Ishikawa (cell line): ENCODE measurements at regions not wholly inside any gene's neighbourhood (a gene's known extent, or its start where the extent isn't known, plus 50 kb on each side); places are given as distances from the start of the nearest gene placed in this dataset.

Experiments
- CEBPB ChIP-seq: IDR thresholded peaks from 2 replicates; pipeline ENCODE4 v1.6.1; 2012
- CREB1 ChIP-seq: IDR thresholded peaks from 2 replicates; pipeline ENCODE4 v1.6.1; 2012; ENCODE audit warnings: low read depth
- EGR1 ChIP-seq: IDR thresholded peaks from 2 replicates; pipeline ENCODE4 v1.6.1; 2012
- EP300 ChIP-seq: IDR thresholded peaks from 2 replicates; pipeline ENCODE4 v1.6.1; 2012; ENCODE audit warnings: borderline replicate concordance
- FOXM1 ChIP-seq: IDR thresholded peaks from 2 replicates; pipeline ENCODE4 v1.6.1; 2012; ENCODE audit warnings: low read depth, borderline replicate concordance
- MAX ChIP-seq: IDR thresholded peaks from 2 replicates; pipeline ENCODE4 v1.6.1; 2012
- NFIC ChIP-seq: IDR thresholded peaks from 2 replicates; pipeline ENCODE4 v1.6.1; 2012
- RAD21 ChIP-seq: IDR thresholded peaks from 2 replicates; pipeline ENCODE4 v1.6.1; 2012; ENCODE audit warnings: low read depth
- TAF1 ChIP-seq: IDR thresholded peaks from 2 replicates; pipeline ENCODE4 v1.6.1; 2012; ENCODE audit warnings: low read depth, mild to moderate bottlenecking
- TCF12 ChIP-seq: IDR thresholded peaks from 2 replicates; pipeline ENCODE4 v1.6.1; 2012; ENCODE audit warnings: low read depth
- TEAD4 ChIP-seq: IDR thresholded peaks from 2 replicates; pipeline ENCODE4 v1.6.1; 2012
- YY1 ChIP-seq: IDR thresholded peaks from 2 replicates; pipeline ENCODE4 v1.6.1; 2012; ENCODE audit warnings: low read depth
- ZBTB7A ChIP-seq: IDR thresholded peaks from 2 replicates; pipeline ENCODE4 v1.6.1; 2012; ENCODE audit warnings: low read depth
- TF ChIP-seq, protein P1 (sequence below): IDR thresholded peaks from 2 replicates; pipeline ENCODE4 v1.6.1; 2012
- TF ChIP-seq, protein P2 (sequence below): IDR thresholded peaks from 2 replicates; pipeline ENCODE4 v1.6.1; 2012; ENCODE audit warnings: low read depth, mild to moderate bottlenecking

- TF ChIP-seq, protein P1, sequence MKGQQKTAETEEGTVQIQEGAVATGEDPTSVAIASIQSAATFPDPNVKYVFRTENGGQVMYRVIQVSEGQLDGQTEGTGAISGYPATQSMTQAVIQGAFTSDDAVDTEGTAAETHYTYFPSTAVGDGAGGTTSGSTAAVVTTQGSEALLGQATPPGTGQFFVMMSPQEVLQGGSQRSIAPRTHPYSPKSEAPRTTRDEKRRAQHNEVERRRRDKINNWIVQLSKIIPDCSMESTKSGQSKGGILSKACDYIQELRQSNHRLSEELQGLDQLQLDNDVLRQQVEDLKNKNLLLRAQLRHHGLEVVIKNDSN: no peak
- no peak for TF ChIP-seq MAX
- no peak for TF ChIP-seq RAD21
- TF ChIP-seq YY1: no peak
- TF ChIP-seq EP300: no peak
- TF ChIP-seq, protein P2, sequence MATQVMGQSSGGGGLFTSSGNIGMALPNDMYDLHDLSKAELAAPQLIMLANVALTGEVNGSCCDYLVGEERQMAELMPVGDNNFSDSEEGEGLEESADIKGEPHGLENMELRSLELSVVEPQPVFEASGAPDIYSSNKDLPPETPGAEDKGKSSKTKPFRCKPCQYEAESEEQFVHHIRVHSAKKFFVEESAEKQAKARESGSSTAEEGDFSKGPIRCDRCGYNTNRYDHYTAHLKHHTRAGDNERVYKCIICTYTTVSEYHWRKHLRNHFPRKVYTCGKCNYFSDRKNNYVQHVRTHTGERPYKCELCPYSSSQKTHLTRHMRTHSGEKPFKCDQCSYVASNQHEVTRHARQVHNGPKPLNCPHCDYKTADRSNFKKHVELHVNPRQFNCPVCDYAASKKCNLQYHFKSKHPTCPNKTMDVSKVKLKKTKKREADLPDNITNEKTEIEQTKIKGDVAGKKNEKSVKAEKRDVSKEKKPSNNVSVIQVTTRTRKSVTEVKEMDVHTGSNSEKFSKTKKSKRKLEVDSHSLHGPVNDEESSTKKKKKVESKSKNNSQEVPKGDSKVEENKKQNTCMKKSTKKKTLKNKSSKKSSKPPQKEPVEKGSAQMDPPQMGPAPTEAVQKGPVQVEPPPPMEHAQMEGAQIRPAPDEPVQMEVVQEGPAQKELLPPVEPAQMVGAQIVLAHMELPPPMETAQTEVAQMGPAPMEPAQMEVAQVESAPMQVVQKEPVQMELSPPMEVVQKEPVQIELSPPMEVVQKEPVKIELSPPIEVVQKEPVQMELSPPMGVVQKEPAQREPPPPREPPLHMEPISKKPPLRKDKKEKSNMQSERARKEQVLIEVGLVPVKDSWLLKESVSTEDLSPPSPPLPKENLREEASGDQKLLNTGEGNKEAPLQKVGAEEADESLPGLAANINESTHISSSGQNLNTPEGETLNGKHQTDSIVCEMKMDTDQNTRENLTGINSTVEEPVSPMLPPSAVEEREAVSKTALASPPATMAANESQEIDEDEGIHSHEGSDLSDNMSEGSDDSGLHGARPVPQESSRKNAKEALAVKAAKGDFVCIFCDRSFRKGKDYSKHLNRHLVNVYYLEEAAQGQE: no peak
- TF ChIP-seq EGR1: no peak
- no peak for TF ChIP-seq CREB1
- TF ChIP-seq TAF1: no peak
- no peak for TF ChIP-seq ZBTB7A
- TF ChIP-seq NFIC: no peak
- TF ChIP-seq CEBPB: no peak
- no peak for TF ChIP-seq FOXM1
- TF ChIP-seq TCF12: no peak
These were observed 118.9 kb upstream of the SYT6 start for GRCh38 chr1:114272593-114272992.

DNA sequence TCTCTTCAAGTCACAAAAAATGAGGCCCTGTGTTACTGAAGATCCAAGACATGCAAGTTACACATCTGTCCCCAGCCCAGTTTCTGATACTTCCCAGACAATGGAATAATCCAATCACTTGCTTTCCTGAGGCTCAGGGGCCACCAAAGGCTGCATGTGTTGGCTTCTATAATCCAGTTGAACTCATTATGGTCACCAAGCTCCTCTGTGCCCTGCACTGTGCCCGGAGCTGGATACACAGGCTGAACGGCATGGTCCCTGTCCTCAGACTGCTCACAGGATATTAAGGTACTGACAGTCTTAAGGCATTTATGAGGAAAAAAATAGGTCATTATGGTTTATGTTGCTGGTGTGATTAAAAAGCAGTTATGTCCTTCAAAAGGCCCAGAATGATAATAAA lies 117.0 kb upstream of the SYT6 start:
- TF ChIP-seq RAD21: no peak
- TF ChIP-seq, protein P1: no peak
- TF ChIP-seq TCF12: no peak
- no peak for TF ChIP-seq TAF1
- TF ChIP-seq YY1: no peak
- no peak for TF ChIP-seq EGR1
- TF ChIP-seq CREB1: no peak
- TF ChIP-seq FOXM1: no peak
- TF ChIP-seq CEBPB: no peak
- no peak for TF ChIP-seq MAX
- TF ChIP-seq EP300: no peak
- no peak for TF ChIP-seq ZBTB7A
- TF ChIP-seq, protein P2: no peak
- TF ChIP-seq TEAD4: no peak
- no peak for TF ChIP-seq NFIC

DNA sequence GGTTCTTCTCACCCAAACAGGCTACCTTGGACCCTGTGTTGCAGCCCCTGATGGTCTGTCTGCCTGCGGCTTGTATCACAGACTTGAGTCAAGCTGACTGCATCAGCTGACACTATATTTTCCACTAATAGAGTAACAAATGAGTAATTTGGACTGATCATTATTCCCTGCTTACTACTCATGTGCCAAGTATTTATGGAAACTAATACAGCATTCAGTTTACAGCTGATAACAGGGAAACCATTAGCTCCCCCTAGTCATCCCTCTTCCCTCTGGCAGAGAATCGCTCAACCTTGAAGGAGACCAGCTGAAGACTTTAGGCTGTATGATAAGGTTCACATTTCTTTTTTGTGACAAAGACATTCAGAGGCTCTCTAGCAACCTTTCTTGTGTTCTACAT lies 116.6 kb upstream of the SYT6 start:
- TF ChIP-seq, protein P1: no peak
- TF ChIP-seq NFIC: no peak
- TF ChIP-seq, protein P2: no peak
- no peak for TF ChIP-seq MAX
- no peak for TF ChIP-seq ZBTB7A
- no peak for TF ChIP-seq CEBPB
- no peak for TF ChIP-seq EGR1
- no peak for TF ChIP-seq EP300
- TF ChIP-seq RAD21: no peak
- TF ChIP-seq YY1: no peak

DNA sequence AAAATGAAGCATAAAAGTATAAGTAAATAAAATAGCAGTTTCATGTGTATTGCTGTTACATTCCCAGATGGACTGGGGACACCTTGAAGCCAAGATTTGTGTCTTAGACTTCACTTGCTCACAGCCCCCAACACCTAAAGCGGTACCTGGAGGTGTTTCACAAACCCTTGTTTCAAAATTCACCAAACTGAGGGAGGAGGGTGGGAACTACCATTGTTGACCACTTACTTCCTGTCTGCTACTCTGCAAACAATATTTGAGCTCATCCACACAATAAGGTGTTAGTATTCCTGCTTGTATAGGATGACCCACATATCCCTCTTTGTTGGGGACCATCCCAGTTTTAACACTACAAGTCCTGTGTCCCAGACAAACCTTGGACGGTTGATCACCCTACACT lies 115.9 kb upstream of the SYT6 start:
- TF ChIP-seq RAD21: no peak
- TF ChIP-seq CREB1: no peak
- TF ChIP-seq YY1: no peak
- TF ChIP-seq EGR1: no peak
- TF ChIP-seq EP300: no peak
- TF ChIP-seq, protein P2: no peak
- TF ChIP-seq FOXM1: no peak
- TF ChIP-seq MAX: no peak
- TF ChIP-seq NFIC: no peak
- TF ChIP-seq, protein P1: no peak
- TF ChIP-seq ZBTB7A: no peak
